Keratinocyte (primary cell): ENCODE measurements at regions not wholly inside any gene's neighbourhood (a gene's known extent, or its start where the extent isn't known, plus 50 kb on each side); places are given as distances from the start of the nearest gene placed in this dataset.

Experiments used
- DNase-seq: peaks from one replicate; pipeline ENCODE4 v3.0.0-alpha.2; 2011; ENCODE audit warnings: low read depth, missing footprints, low spot score
- FAIRE-seq: peaks from 2 replicates; lab custom pipeline; 2011; peaks lifted over from hg19 to GRCh38; lab: Jason Lieb, UNC
- H2AFZ ChIP-seq: 2 replicates; pipeline ENCODE4 v1.6.0; 2012; ENCODE audit warnings: low read length, control low read depth, inconsistent platforms; ENCODE audit not compliant: control insufficient read depth
- H3K27ac ChIP-seq: 2 replicates; pipeline ENCODE4 v1.5.1; 2011; ENCODE audit warnings: low read length; ENCODE audit not compliant: control insufficient read depth, insufficient read depth
- H3K27me3 ChIP-seq: 3 replicates; pipeline ENCODE4 v1.6.0; 2011; ENCODE audit warnings: low read length; ENCODE audit not compliant: control insufficient read depth, insufficient read depth; ENCODE audit errors: extremely low read depth
- H3K36me3 ChIP-seq, 2 experiments: 2 replicates in 1 of 2; 3 replicates in 1 of 2; pipeline ENCODE4 v1.5.1; 2011; ENCODE audit warnings: low read length in 2 of 2, mild to moderate bottlenecking in 1 of 2; ENCODE audit not compliant: control insufficient read depth in 2 of 2, insufficient read depth in 2 of 2; ENCODE audit errors: extremely low read depth in 1 of 2
- H3K4me1 ChIP-seq: 3 replicates; pipeline ENCODE4 v1.5.1; 2011; ENCODE audit warnings: low read length; ENCODE audit not compliant: control insufficient read depth, insufficient read depth; ENCODE audit errors: extremely low read depth
- H3K4me2 ChIP-seq: 3 replicates; pipeline ENCODE4 v1.6.0; 2011; ENCODE audit warnings: low read depth, low read length; ENCODE audit not compliant: control insufficient read depth, insufficient read depth; ENCODE audit errors: extremely low read depth
- H3K4me3 ChIP-seq, 3 experiments: fragments of 200-600 bp in 1 of 3; sonication (generic) in 1 of 3; 2 replicates in 2 of 3; 3 replicates in 1 of 3; pipeline ENCODE4 v1.5.1; 2011 to 2016; ENCODE audit warnings: low read length in 3 of 3, mild to moderate bottlenecking in 3 of 3, control low read depth in 2 of 3, inconsistent platforms in 1 of 3, low read depth in 1 of 3, mixed read lengths in 1 of 3, mixed run types in 1 of 3, moderate library complexity in 1 of 3; ENCODE audit not compliant: control insufficient read depth in 2 of 3, insufficient read depth in 2 of 3; ENCODE audit errors: extremely low read depth in 1 of 3
- H3K79me2 ChIP-seq: 2 replicates; pipeline ENCODE4 v1.6.0; 2012; ENCODE audit warnings: low read length; ENCODE audit not compliant: control insufficient read depth, insufficient read depth
- H3K9ac ChIP-seq: 3 replicates; pipeline ENCODE4 v1.6.0; 2011; ENCODE audit warnings: low read length; ENCODE audit not compliant: control insufficient read depth, insufficient read depth; ENCODE audit errors: extremely low read depth
- H3K9me1 ChIP-seq: 3 replicates; pipeline ENCODE4 v1.6.0; 2011; ENCODE audit warnings: low read length; ENCODE audit not compliant: control insufficient read depth, insufficient read depth; ENCODE audit errors: extremely low read depth
- H3K9me3 ChIP-seq: 2 replicates; pipeline ENCODE4 v1.5.1; 2012; ENCODE audit warnings: low read depth, low read length; ENCODE audit not compliant: control insufficient read depth
- H4K20me1 ChIP-seq: 3 replicates; pipeline ENCODE4 v1.6.0; 2011; ENCODE audit warnings: low read length; ENCODE audit not compliant: control insufficient read depth, insufficient read depth; ENCODE audit errors: extremely low read depth
- CTCF ChIP-seq, 3 experiments: IDR thresholded peaks in 1 of 3; conservative IDR thresholded peaks in 1 of 3; optimal IDR thresholded peaks in 1 of 3; 2 replicates in 2 of 3; 3 replicates in 1 of 3; pipeline versions ENCODE3 to v1.5.1; 2011; ENCODE audit warnings: low read length in 3 of 3, mild to moderate bottlenecking in 3 of 3, moderate library complexity in 2 of 3, control low read depth in 1 of 3, inconsistent platforms in 1 of 3; ENCODE audit not compliant: insufficient read depth in 2 of 3; ENCODE audit errors: extremely low read depth in 1 of 3
- EZH2 ChIP-seq: IDR thresholded peaks from one replicate; pipeline ENCODE4 v1.6.1; 2012; ENCODE audit warnings: inconsistent platforms, mild to moderate bottlenecking, low read length, moderate library complexity
- dilution Hi-C: fragments of 300-500 bp; cut with MboI; formaldehyde crosslinking; loops from one replicate; pipeline ENCODE4 v1.7.0; 2020; ENCODE audit warnings: low sequenced_read_pairs; ENCODE audit not compliant: extremely low pct_ligation_motif_present

DNA sequence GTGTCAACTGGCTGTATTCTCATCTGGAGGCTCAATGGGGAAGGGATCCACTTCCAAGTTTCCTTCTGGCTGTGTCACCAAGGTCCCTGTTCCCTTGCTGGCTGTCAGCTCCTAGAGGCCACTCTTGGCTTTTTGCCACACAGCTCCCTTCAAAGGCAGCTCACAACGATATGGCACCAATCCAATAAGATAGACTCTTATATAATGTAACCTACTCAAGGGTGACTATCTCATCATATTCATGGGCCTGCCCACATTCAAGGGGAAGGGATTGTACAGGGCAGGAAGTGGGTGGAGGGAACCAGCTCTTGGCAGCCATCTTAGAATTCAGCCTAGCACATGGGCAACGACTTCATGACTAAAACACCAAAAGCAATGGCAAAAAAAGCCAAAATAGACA is 98.7 kb upstream of the PLXNC1 start:
- DNase-seq = no peak
- no peaks in the 10 kb centered on the region for H3K36me3 ChIP-seq
- H2AFZ ChIP-seq = no peak overlapping the region
- no peaks in the 10 kb centered on the region for H3K9me1 ChIP-seq
- TF ChIP-seq EZH2 (no peak), CTCF (optimal IDR thresholded peaks at IDR 0.05 in 1 of 3, IDR thresholded peaks at IDR 0.05 in 1 of 3, conservative IDR thresholded peaks at IDR 0.05 in 1 of 3; ENCODE audit: extremely low read depth in 1 of 3, insufficient read depth in 2 of 3, low read length in 3 of 3) (no peak)
- no peaks in the 10 kb centered on the region for H3K9me3 ChIP-seq
- no peak overlapping the region for H3K4me3 ChIP-seq
- dilution Hi-C loops = no loop called here
- H3K4me2 ChIP-seq = no peak overlapping the region
- no peak overlapping the region for H3K9ac ChIP-seq
- no peaks in the 10 kb centered on the region for H4K20me1 ChIP-seq
- no peak for FAIRE-seq
- H3K27me3 ChIP-seq = no peaks in the 10 kb centered on the region
- no peak overlapping the region for H3K27ac ChIP-seq
- peaks cover 28% of the 10 kb centered on the region for H3K4me1 ChIP-seq
- H3K79me2 ChIP-seq = no peaks in the 10 kb centered on the region

DNA sequence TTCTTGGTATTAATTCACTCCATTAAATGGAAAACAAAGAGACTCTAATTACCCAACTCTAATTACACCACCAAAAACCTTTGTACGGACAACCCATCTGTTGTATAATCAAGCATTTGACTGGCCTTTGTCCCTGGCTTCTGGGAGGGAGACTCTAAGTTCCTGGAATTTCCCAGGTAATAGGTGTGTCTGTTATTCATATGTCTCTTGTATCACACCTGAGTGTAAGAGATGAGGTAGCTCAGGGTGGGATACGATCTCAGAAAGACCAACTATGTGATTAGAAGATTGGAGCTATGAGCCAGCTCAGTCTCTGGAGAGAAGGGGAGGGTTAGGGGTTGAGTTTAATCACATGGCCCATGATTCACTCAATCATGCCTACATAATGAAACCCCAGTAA is 94.7 kb upstream of the PLXNC1 start:
- no peaks in the 10 kb centered on the region for H3K36me3 ChIP-seq
- H2AFZ ChIP-seq = no peak overlapping the region
- dilution Hi-C loops = no loop called here
- H3K4me2 ChIP-seq = no peak overlapping the region
- no peaks in the 10 kb centered on the region for H3K9me3 ChIP-seq
- H3K27ac ChIP-seq = no peak overlapping the region
- no peaks in the 10 kb centered on the region for H3K27me3 ChIP-seq
- no peak for TF ChIP-seq CTCF (optimal IDR thresholded peaks at IDR 0.05 in 1 of 3, IDR thresholded peaks at IDR 0.05 in 1 of 3, conservative IDR thresholded peaks at IDR 0.05 in 1 of 3; ENCODE audit: extremely low read depth in 1 of 3, insufficient read depth in 2 of 3, low read length in 3 of 3)
- no peak for TF ChIP-seq EZH2
- H3K9ac ChIP-seq = no peak overlapping the region
- FAIRE-seq (no peak), DNase-seq (no peak)
- peaks cover under 1% of the 10 kb centered on the region for H3K4me1 ChIP-seq
- H3K4me3 ChIP-seq = no peak overlapping the region
- H3K79me2 ChIP-seq = no peaks in the 10 kb centered on the region
- H3K9me1 ChIP-seq = no peaks in the 10 kb centered on the region
- H4K20me1 ChIP-seq = no peaks in the 10 kb centered on the region
